ENCODE measurements at regions not wholly inside any gene's neighbourhood (a gene's known extent, or its start where the extent isn't known, plus 50 kb on each side); places are given as distances from the start of the nearest gene placed in this dataset.
"Not testable (repeated sequence)": the region's sequence is repeated elsewhere in the genome, so short reads cannot be mapped to it uniquely, and the experiment has no call there.

GRCh38 chr2:16086136-16086535 lies 145.8 kb downstream of the MYCN start:
- H3K4me3 Mint-ChIP-seq; CTCF ChIA-PET; H3K27me3 Mint-ChIP-seq; DNase-seq; H3K9me3 Mint-ChIP-seq; H3K9me3 ChIP-seq (ENCODE audit: control insufficient read depth in 2 of 3, low read length in 3 of 3); H3K27ac ChIP-seq (ENCODE audit: low read depth, low read length); H3K36me3 Mint-ChIP-seq; H3K4me1 ChIP-seq (ENCODE audit: control insufficient read depth in 2 of 2, insufficient read depth in 2 of 2, low read length in 2 of 2); H3K4me1 Mint-ChIP-seq; H3K27me3 ChIP-seq (ENCODE audit: control insufficient read depth in 2 of 2, insufficient read depth in 2 of 2, low read length in 2 of 2); POLR2A ChIA-PET; H3K4me3 ChIP-seq (ENCODE audit: low read length); H3K27ac Mint-ChIP-seq; H3K36me3 ChIP-seq (ENCODE audit: control insufficient read depth in 2 of 3, insufficient read depth in 3 of 3, low read length in 3 of 3); ATAC-seq; intact Hi-C loops (cut with micrococcal nuclease): not testable (repeated sequence)

GRCh38 chr2:16085073-16085472 lies 144.7 kb downstream of the MYCN start:
- no peaks in the 10 kb centered on the region for H3K4me1 Mint-ChIP-seq
- ATAC-seq: no peak

GRCh38 chr2:16084274-16084673 lies 143.9 kb downstream of the MYCN start:
- Mint-ChIP-seq H3K4me1 (no peaks in the 10 kb centered on the region), H3K27me3 (peaks cover 0 to 4% (median 0%) of the 10 kb centered on the region in 5 donors), H3K4me3 (no peak overlapping the region), H3K9me3 (no peaks in the 10 kb centered on the region), H3K36me3 (no peaks in the 10 kb centered on the region), H3K27ac (no peak overlapping the region)
- no peaks in the 10 kb centered on the region for H3K4me1 ChIP-seq (ENCODE audit: control insufficient read depth in 2 of 2, insufficient read depth in 2 of 2, low read length in 2 of 2)
- POLR2A ChIA-PET: no interaction called here
- no peaks in the 10 kb centered on the region for H3K9me3 ChIP-seq (ENCODE audit: control insufficient read depth in 2 of 3, low read length in 3 of 3)
- no peak overlapping the region for H3K4me3 ChIP-seq (ENCODE audit: low read length)
- DNase-seq: no peak
- no peak overlapping the region for H3K27ac ChIP-seq (ENCODE audit: low read depth, low read length)
- H3K36me3 ChIP-seq (ENCODE audit: control insufficient read depth in 2 of 3, insufficient read depth in 3 of 3, low read length in 3 of 3): no peaks in the 10 kb centered on the region
- ATAC-seq: no peak
- intact Hi-C loops (cut with micrococcal nuclease): no loop called here
- CTCF ChIA-PET: no interaction called here
- no peaks in the 10 kb centered on the region for H3K27me3 ChIP-seq (ENCODE audit: control insufficient read depth in 2 of 2, insufficient read depth in 2 of 2, low read length in 2 of 2)

More at GRCh38 chr2:16085073-16085472, 144.7 kb downstream of the MYCN start:
- DNase-seq: no peak
- no peak overlapping the region for H3K27ac ChIP-seq (ENCODE audit: low read depth, low read length)
- Mint-ChIP-seq H3K4me3 (no peak overlapping the region), H3K9me3 (no peaks in the 10 kb centered on the region), H3K36me3 (no peaks in the 10 kb centered on the region), H3K27ac (no peak overlapping the region), H3K27me3 (peaks cover 0 to 4% (median 0%) of the 10 kb centered on the region in 5 donors)
- ChIA-PET CTCF (no interaction called here), POLR2A (no interaction called here)
- H3K36me3 ChIP-seq (ENCODE audit: control insufficient read depth in 2 of 3, insufficient read depth in 3 of 3, low read length in 3 of 3): no peaks in the 10 kb centered on the region
- H3K4me1 ChIP-seq (ENCODE audit: control insufficient read depth in 2 of 2, insufficient read depth in 2 of 2, low read length in 2 of 2): no peaks in the 10 kb centered on the region
- intact Hi-C loops (cut with micrococcal nuclease): no loop called here
- H3K4me3 ChIP-seq (ENCODE audit: low read length): no peak overlapping the region
- H3K27me3 ChIP-seq (ENCODE audit: control insufficient read depth in 2 of 2, insufficient read depth in 2 of 2, low read length in 2 of 2): no peaks in the 10 kb centered on the region
- H3K9me3 ChIP-seq (ENCODE audit: control insufficient read depth in 2 of 3, low read length in 3 of 3): no peaks in the 10 kb centered on the region

- no peaks in the 10 kb centered on the region for H3K27me3 ChIP-seq (ENCODE audit: control insufficient read depth in 2 of 2, insufficient read depth in 2 of 2, low read length in 2 of 2)
- H3K36me3 Mint-ChIP-seq: no peaks in the 10 kb centered on the region
- no peaks in the 10 kb centered on the region for H3K4me1 Mint-ChIP-seq
- no peaks in the 10 kb centered on the region for H3K4me1 ChIP-seq (ENCODE audit: control insufficient read depth in 2 of 2, insufficient read depth in 2 of 2, low read length in 2 of 2)
- H3K4me3 Mint-ChIP-seq: no peak overlapping the region
- no peak overlapping the region for H3K27ac Mint-ChIP-seq
- no peaks in the 10 kb centered on the region for H3K9me3 ChIP-seq (ENCODE audit: control insufficient read depth in 2 of 3, low read length in 3 of 3)
- POLR2A ChIA-PET: no interaction called here
- no peak for ATAC-seq
- peaks cover 0 to 4% (median 0%) of the 10 kb centered on the region in 5 donors for H3K27me3 Mint-ChIP-seq
- intact Hi-C loops (cut with micrococcal nuclease): no loop called here
- no peak for DNase-seq
- H3K27ac ChIP-seq (ENCODE audit: low read depth, low read length): no peak overlapping the region
- no peaks in the 10 kb centered on the region for H3K36me3 ChIP-seq (ENCODE audit: control insufficient read depth in 2 of 3, insufficient read depth in 3 of 3, low read length in 3 of 3)
- CTCF ChIA-PET: no interaction called here
- H3K4me3 ChIP-seq (ENCODE audit: low read length): no peak overlapping the region
- H3K9me3 Mint-ChIP-seq: no peaks in the 10 kb centered on the region
Observed at GRCh38 chr2:16082276-16082675, 141.9 kb downstream of the MYCN start.

GRCh38 chr2:16081316-16082200 lies 141.2 kb downstream of the MYCN start:
- H3K27ac ChIP-seq (ENCODE audit: low read depth, low read length): no peak overlapping the region
- H3K4me3 ChIP-seq (ENCODE audit: low read length): no peak overlapping the region
- ATAC-seq (no peak), DNase-seq (no peak)
- no peaks in the 10 kb centered on the region for H3K27me3 ChIP-seq (ENCODE audit: control insufficient read depth in 2 of 2, insufficient read depth in 2 of 2, low read length in 2 of 2)
- no peaks in the 10 kb centered on the region for H3K36me3 ChIP-seq (ENCODE audit: control insufficient read depth in 2 of 3, insufficient read depth in 3 of 3, low read length in 3 of 3)
- H3K4me3 Mint-ChIP-seq: no peak overlapping the region
- no peaks in the 10 kb centered on the region for H3K9me3 ChIP-seq (ENCODE audit: control insufficient read depth in 2 of 3, low read length in 3 of 3)
- H3K4me1 ChIP-seq (ENCODE audit: control insufficient read depth in 2 of 2, insufficient read depth in 2 of 2, low read length in 2 of 2): no peaks in the 10 kb centered on the region
- H3K9me3 Mint-ChIP-seq: no peaks in the 10 kb centered on the region
- intact Hi-C loops (cut with micrococcal nuclease): no loop called here
- ChIA-PET CTCF (no interaction called here), POLR2A (no interaction called here)
- no peaks in the 10 kb centered on the region for H3K4me1 Mint-ChIP-seq
- H3K27ac Mint-ChIP-seq: no peak overlapping the region
- peaks cover 0 to 4% (median 0%) of the 10 kb centered on the region in 5 donors for H3K27me3 Mint-ChIP-seq
- H3K36me3 Mint-ChIP-seq: no peaks in the 10 kb centered on the region

GRCh38 chr2:16080516-16080915 lies 140.2 kb downstream of the MYCN start:
- no peak overlapping the region for H3K27ac ChIP-seq (ENCODE audit: low read depth, low read length)
- H3K4me1 Mint-ChIP-seq: no peaks in the 10 kb centered on the region
- intact Hi-C loops (cut with micrococcal nuclease): no loop called here

GRCh38 chr2:16080071-16080470 lies 139.7 kb downstream of the MYCN start:
- ChIA-PET POLR2A (no interaction called here), CTCF (no interaction called here)
- H3K27ac ChIP-seq (ENCODE audit: low read depth, low read length): no peak overlapping the region
- H3K9me3 ChIP-seq (ENCODE audit: control insufficient read depth in 2 of 3, low read length in 3 of 3): no peaks in the 10 kb centered on the region
- intact Hi-C loops (cut with micrococcal nuclease): no loop called here
- no peak for ATAC-seq
- no peaks in the 10 kb centered on the region for H3K4me1 ChIP-seq (ENCODE audit: control insufficient read depth in 2 of 2, insufficient read depth in 2 of 2, low read length in 2 of 2)
- Mint-ChIP-seq H3K36me3 (no peaks in the 10 kb centered on the region), H3K9me3 (no peaks in the 10 kb centered on the region), H3K4me3 (no peak overlapping the region), H3K27ac (no peak overlapping the region), H3K4me1 (no peaks in the 10 kb centered on the region), H3K27me3 (peaks cover 0 to 4% (median 0%) of the 10 kb centered on the region in 5 donors)
- DNase-seq: no peak
- no peaks in the 10 kb centered on the region for H3K36me3 ChIP-seq (ENCODE audit: control insufficient read depth in 2 of 3, insufficient read depth in 3 of 3, low read length in 3 of 3)
- H3K4me3 ChIP-seq (ENCODE audit: low read length): no peak overlapping the region
- H3K27me3 ChIP-seq (ENCODE audit: control insufficient read depth in 2 of 2, insufficient read depth in 2 of 2, low read length in 2 of 2): no peaks in the 10 kb centered on the region

More at GRCh38 chr2:16080516-16080915, 140.2 kb downstream of the MYCN start:
- no peak overlapping the region for H3K4me3 ChIP-seq (ENCODE audit: low read length)
- H3K27ac Mint-ChIP-seq: no peak overlapping the region
- H3K4me1 ChIP-seq (ENCODE audit: control insufficient read depth in 2 of 2, insufficient read depth in 2 of 2, low read length in 2 of 2): no peaks in the 10 kb centered on the region
- no peak overlapping the region for H3K4me3 Mint-ChIP-seq
- H3K36me3 Mint-ChIP-seq: no peaks in the 10 kb centered on the region
- no peaks in the 10 kb centered on the region for H3K9me3 Mint-ChIP-seq
- no peaks in the 10 kb centered on the region for H3K9me3 ChIP-seq (ENCODE audit: control insufficient read depth in 2 of 3, low read length in 3 of 3)
- no peak for DNase-seq
- H3K27me3 ChIP-seq (ENCODE audit: control insufficient read depth in 2 of 2, insufficient read depth in 2 of 2, low read length in 2 of 2): no peaks in the 10 kb centered on the region
- POLR2A ChIA-PET: no interaction called here
- H3K27me3 Mint-ChIP-seq: peaks cover 0 to 4% (median 0%) of the 10 kb centered on the region in 5 donors
- ATAC-seq: no peak
- CTCF ChIA-PET: no interaction called here
- H3K36me3 ChIP-seq (ENCODE audit: control insufficient read depth in 2 of 3, insufficient read depth in 3 of 3, low read length in 3 of 3): no peaks in the 10 kb centered on the region

All from naive thymus-derived CD4-positive, alpha-beta T cell (primary cell).